DND-41 (cell line): ENCODE measurements at regions not wholly inside any gene's neighbourhood (a gene's known extent, or its start where the extent isn't known, plus 50 kb on each side); places are given as distances from the start of the nearest gene placed in this dataset.
"Not testable (repeated sequence)": the region's sequence is repeated elsewhere in the genome, so short reads cannot be mapped to it uniquely, and the experiment has no call there.

Experiments
- ATAC-seq: fragments of 200-7000 bp; cut with Tn5 transposase; 3 replicates; pipeline ENCODE4 v1.9.1; 2021; ENCODE audit warnings: low read depth; ENCODE audit not compliant: insufficient read depth
- DNase-seq: peaks from one replicate; pipeline ENCODE4 v3.0.0-alpha.2; 2020
- H2AFZ ChIP-seq: 2 replicates; pipeline ENCODE4 v1.6.0; 2012; ENCODE audit warnings: low read depth, low read length
- H3K27ac ChIP-seq: 2 replicates; pipeline ENCODE4 v1.5.1; 2012; ENCODE audit warnings: low read length, inconsistent platforms
- H3K27me3 ChIP-seq: fragments of 200-600 bp; sonication (generic); 2 replicates; pipeline ENCODE4 v1.6.0; 2012; ENCODE audit warnings: low read length, mild to moderate bottlenecking, inconsistent platforms; ENCODE audit not compliant: insufficient read depth, poor library complexity
- H3K36me3 ChIP-seq: 2 replicates; pipeline ENCODE4 v1.5.1; 2012; ENCODE audit warnings: low read length, inconsistent platforms; ENCODE audit not compliant: insufficient read depth
- H3K4me1 ChIP-seq: 2 replicates; pipeline ENCODE4 v1.5.1; 2012; ENCODE audit warnings: mild to moderate bottlenecking, low read length; ENCODE audit not compliant: insufficient read depth
- H3K4me2 ChIP-seq: 2 replicates; pipeline ENCODE4 v1.6.0; 2012; ENCODE audit warnings: mild to moderate bottlenecking, moderate library complexity, low read length, inconsistent platforms; ENCODE audit not compliant: insufficient read depth
- H3K4me3 ChIP-seq, 2 experiments: fragments of 200-600 bp in 1 of 2; shearing (Covaris generic) in 1 of 2; 2 replicates each; pipeline ENCODE4 v1.5.1; 2012 to 2016; ENCODE audit warnings: inconsistent platforms in 2 of 2, low read length in 2 of 2, mild to moderate bottlenecking in 2 of 2, low read depth in 1 of 2, moderate library complexity in 1 of 2
- H3K79me2 ChIP-seq: 2 replicates; pipeline ENCODE4 v1.6.0; 2012; ENCODE audit warnings: low read length, inconsistent platforms; ENCODE audit not compliant: insufficient read depth
- H3K9ac ChIP-seq: 2 replicates; pipeline ENCODE4 v1.6.0; 2012; ENCODE audit warnings: low read depth, mild to moderate bottlenecking, inconsistent platforms, low read length, moderate library complexity
- H3K9me3 ChIP-seq: 2 replicates; pipeline ENCODE4 v1.5.1; 2012; ENCODE audit warnings: low read length, moderate library complexity, mild to moderate bottlenecking, inconsistent platforms; ENCODE audit not compliant: insufficient read depth, severe bottlenecking
- H4K20me1 ChIP-seq: 2 replicates; pipeline ENCODE4 v1.6.0; 2012; ENCODE audit warnings: low read length; ENCODE audit not compliant: insufficient read depth
- CTCF ChIP-seq: IDR thresholded peaks from 2 replicates; pipeline ENCODE4 v1.5.1; 2012; ENCODE audit warnings: borderline replicate concordance, low read length, moderate library complexity, mild to moderate bottlenecking; ENCODE audit not compliant: poor library complexity, severe bottlenecking; ENCODE audit errors: extremely low read depth
- EZH2 ChIP-seq: IDR thresholded peaks from 3 replicates; pipeline ENCODE4 v1.6.1; 2012; ENCODE audit warnings: borderline replicate concordance, low read depth, mild to moderate bottlenecking, moderate library complexity, low read length, inconsistent platforms; ENCODE audit not compliant: severe bottlenecking

- Histone ChIP-seq H3K4me2 (no peak overlapping the region), H3K79me2 (no peaks in the 10 kb centered on the region), H3K27me3 (no peaks in the 10 kb centered on the region), H3K9me3 (peaks cover 2% of the 10 kb centered on the region), H3K4me3 (no peak overlapping the region), H3K36me3 (no peaks in the 10 kb centered on the region), H3K27ac (no peak overlapping the region), H2AFZ (no peak overlapping the region), H4K20me1 (no peaks in the 10 kb centered on the region), H3K9ac (no peak overlapping the region), H3K4me1 (no peaks in the 10 kb centered on the region)
- DNase-seq (no peak), ATAC-seq (no peak)
- TF ChIP-seq EZH2 (no peak), CTCF (no peak)
Observed at GRCh38 chr20:40954521-40955165, 74.0 kb upstream of the TOP1 start.

- no peak overlapping the region for H3K9ac ChIP-seq
- DNase-seq, result no peak
- H2AFZ ChIP-seq, result no peak overlapping the region
- H3K79me2 ChIP-seq, result no peaks in the 10 kb centered on the region
- no peak overlapping the region for H3K4me3 ChIP-seq
- no peaks in the 10 kb centered on the region for H3K4me1 ChIP-seq
- no peaks in the 10 kb centered on the region for H3K36me3 ChIP-seq
- TF ChIP-seq CTCF (no peak), EZH2 (no peak)
- H3K9me3 ChIP-seq, result peaks cover 2% of the 10 kb centered on the region
- ATAC-seq, result no peak
- H4K20me1 ChIP-seq, result no peaks in the 10 kb centered on the region
- H3K4me2 ChIP-seq, result no peak overlapping the region
- H3K27me3 ChIP-seq, result no peaks in the 10 kb centered on the region
- H3K27ac ChIP-seq, result 0 out of 2 replicates have a peak overlapping the region, but pooled peaks have one; percentile 8
Observed at GRCh38 chr20:40955326-40955725, 73.3 kb upstream of the TOP1 start.

GRCh38 chr20:40955826-40956225 lies 72.8 kb upstream of the TOP1 start:
- H3K27ac ChIP-seq, ATAC-seq, H3K36me3 ChIP-seq, H3K9me3 ChIP-seq, H4K20me1 ChIP-seq, H3K4me1 ChIP-seq, DNase-seq, H3K27me3 ChIP-seq, H2AFZ ChIP-seq, H3K9ac ChIP-seq, H3K4me2 ChIP-seq, H3K79me2 ChIP-seq, H3K4me3 ChIP-seq: not testable (repeated sequence)

- Histone ChIP-seq H3K4me2 (no peak overlapping the region), H3K36me3 (no peaks in the 10 kb centered on the region), H3K4me1 (peaks cover 8% of the 10 kb centered on the region), H2AFZ (no peak overlapping the region), H3K79me2 (no peaks in the 10 kb centered on the region), H3K9ac (no peak overlapping the region), H3K27ac (no peak overlapping the region), H3K4me3 (no peak overlapping the region), H4K20me1 (no peaks in the 10 kb centered on the region), H3K9me3 (peaks cover 2% of the 10 kb centered on the region), H3K27me3 (no peaks in the 10 kb centered on the region)
- TF ChIP-seq CTCF, result no peak
- TF ChIP-seq EZH2, result no peak
- ATAC-seq, result peak; percentile 82
- peak; percentile 64 for DNase-seq
Observed at GRCh38 chr20:40956542-40957264, 71.9 kb upstream of the TOP1 start.
